PFSK-1 (cell line): ENCODE measurements at regions not wholly inside any gene's neighbourhood (a gene's known extent, or its start where the extent isn't known, plus 50 kb on each side); places are given as distances from the start of the nearest gene placed in this dataset.

Source experiments
- TAF1 ChIP-seq: IDR thresholded peaks from 2 replicates; pipeline ENCODE4 v1.6.1; 2012; ENCODE audit warnings: low read length, control low read depth, borderline replicate concordance; ENCODE audit not compliant: insufficient read depth
- TF ChIP-seq, protein P1 (sequence below), 2 experiments: IDR thresholded peaks; 2 replicates each; pipeline versions ENCODE4 v1.6.1 to v1.8.0; 2011 to 2012; ENCODE audit warnings: low read depth in 2 of 2, low read length in 2 of 2, control low read depth in 1 of 2, inconsistent platforms in 1 of 2, mild to moderate bottlenecking in 1 of 2, moderate library complexity in 1 of 2; ENCODE audit not compliant: insufficient read depth in 1 of 2

- TF ChIP-seq, protein P1, sequence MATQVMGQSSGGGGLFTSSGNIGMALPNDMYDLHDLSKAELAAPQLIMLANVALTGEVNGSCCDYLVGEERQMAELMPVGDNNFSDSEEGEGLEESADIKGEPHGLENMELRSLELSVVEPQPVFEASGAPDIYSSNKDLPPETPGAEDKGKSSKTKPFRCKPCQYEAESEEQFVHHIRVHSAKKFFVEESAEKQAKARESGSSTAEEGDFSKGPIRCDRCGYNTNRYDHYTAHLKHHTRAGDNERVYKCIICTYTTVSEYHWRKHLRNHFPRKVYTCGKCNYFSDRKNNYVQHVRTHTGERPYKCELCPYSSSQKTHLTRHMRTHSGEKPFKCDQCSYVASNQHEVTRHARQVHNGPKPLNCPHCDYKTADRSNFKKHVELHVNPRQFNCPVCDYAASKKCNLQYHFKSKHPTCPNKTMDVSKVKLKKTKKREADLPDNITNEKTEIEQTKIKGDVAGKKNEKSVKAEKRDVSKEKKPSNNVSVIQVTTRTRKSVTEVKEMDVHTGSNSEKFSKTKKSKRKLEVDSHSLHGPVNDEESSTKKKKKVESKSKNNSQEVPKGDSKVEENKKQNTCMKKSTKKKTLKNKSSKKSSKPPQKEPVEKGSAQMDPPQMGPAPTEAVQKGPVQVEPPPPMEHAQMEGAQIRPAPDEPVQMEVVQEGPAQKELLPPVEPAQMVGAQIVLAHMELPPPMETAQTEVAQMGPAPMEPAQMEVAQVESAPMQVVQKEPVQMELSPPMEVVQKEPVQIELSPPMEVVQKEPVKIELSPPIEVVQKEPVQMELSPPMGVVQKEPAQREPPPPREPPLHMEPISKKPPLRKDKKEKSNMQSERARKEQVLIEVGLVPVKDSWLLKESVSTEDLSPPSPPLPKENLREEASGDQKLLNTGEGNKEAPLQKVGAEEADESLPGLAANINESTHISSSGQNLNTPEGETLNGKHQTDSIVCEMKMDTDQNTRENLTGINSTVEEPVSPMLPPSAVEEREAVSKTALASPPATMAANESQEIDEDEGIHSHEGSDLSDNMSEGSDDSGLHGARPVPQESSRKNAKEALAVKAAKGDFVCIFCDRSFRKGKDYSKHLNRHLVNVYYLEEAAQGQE (IDR thresholded peaks at IDR 0.05; ENCODE audit: insufficient read depth in 1 of 2, low read depth in 2 of 2, low read length in 2 of 2) = no peak
- TF ChIP-seq TAF1 = no peak
Measured at GRCh38 chr20:12936524-12936923, 72.2 kb upstream of the SPTLC3 start.
